Activated CD4-positive, alpha-beta T cell treated with anti-CD3 and anti-CD28 coated beads, Interleukin-2, amount 10 ng/mL, durations not matched to agents 7 days and 5 days (primary cell): ENCODE measurements at regions not wholly inside any gene's neighbourhood (a gene's known extent, or its start where the extent isn't known, plus 50 kb on each side); places are given as distances from the start of the nearest gene placed in this dataset.

Experiments
- CTCF ChIA-PET: fragments of 350-600 bp; sonication (Branson Sonifier 250); formaldehyde crosslinking; loops from one replicate; lab custom pipeline; 2021; ENCODE audit warnings: antibody characterized with exemption; lab: Charles Lee
- POLR2A ChIA-PET: fragments of 350-600 bp; sonication (Branson Sonifier 250); formaldehyde crosslinking; loops from one replicate; lab custom pipeline; 2021; ENCODE audit warnings: antibody characterized with exemption; lab: Charles Lee
- DNase-seq: peaks from one replicate; pipeline ENCODE4 v3.0.0-alpha.2; 2020
- H3K27ac Mint-ChIP-seq: one replicate; pipeline ENCODE4 v1.8.0; 2021; ENCODE audit warnings: mild to moderate bottlenecking, moderate library complexity, mixed read lengths
- H3K27me3 Mint-ChIP-seq: one replicate; pipeline ENCODE4 v1.8.0; 2021; ENCODE audit warnings: mixed read lengths
- H3K36me3 Mint-ChIP-seq: one replicate; pipeline ENCODE4 v1.8.0; 2021; ENCODE audit warnings: low read depth, mixed read lengths
- H3K4me1 Mint-ChIP-seq: one replicate; pipeline ENCODE4 v1.8.0; 2021; ENCODE audit warnings: mixed read lengths
- H3K4me3 Mint-ChIP-seq: one replicate; pipeline ENCODE4 v1.8.0; 2021; ENCODE audit warnings: mild to moderate bottlenecking, moderate library complexity, mixed read lengths
- H3K9me3 Mint-ChIP-seq: one replicate; pipeline ENCODE4 v1.8.0; 2021; ENCODE audit warnings: mixed read lengths

DNA sequence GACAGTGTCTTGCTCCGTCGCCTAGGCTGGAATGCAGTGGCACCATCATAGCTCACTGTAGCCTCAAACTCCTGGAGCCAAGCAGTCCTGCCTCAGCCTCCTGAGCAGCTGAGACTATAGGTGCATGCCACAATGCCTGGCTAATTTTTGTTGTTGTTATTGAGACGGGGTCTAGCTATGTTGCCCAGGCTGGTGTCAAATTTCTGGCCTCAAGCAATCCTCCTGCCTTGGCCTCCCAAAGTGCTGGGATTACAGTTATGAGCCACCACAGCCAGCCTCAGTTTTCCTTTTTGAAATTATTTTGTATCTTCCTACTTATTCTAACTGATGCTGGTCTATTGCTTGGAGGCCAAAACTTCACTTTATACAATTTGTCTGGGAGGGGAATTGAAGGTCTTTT is 436.1 kb downstream of the UTRN start:
- Mint-ChIP-seq H3K4me3 (no peak overlapping the region), H3K4me1 (peaks cover 18% of the 10 kb centered on the region), H3K27ac (no peak overlapping the region), H3K36me3 (peaks cover 33% of the 10 kb centered on the region), H3K9me3 (no peaks in the 10 kb centered on the region), H3K27me3 (no peaks in the 10 kb centered on the region)
- ChIA-PET CTCF (no interaction called here), POLR2A (no interaction called here)
- no peak for DNase-seq

DNA sequence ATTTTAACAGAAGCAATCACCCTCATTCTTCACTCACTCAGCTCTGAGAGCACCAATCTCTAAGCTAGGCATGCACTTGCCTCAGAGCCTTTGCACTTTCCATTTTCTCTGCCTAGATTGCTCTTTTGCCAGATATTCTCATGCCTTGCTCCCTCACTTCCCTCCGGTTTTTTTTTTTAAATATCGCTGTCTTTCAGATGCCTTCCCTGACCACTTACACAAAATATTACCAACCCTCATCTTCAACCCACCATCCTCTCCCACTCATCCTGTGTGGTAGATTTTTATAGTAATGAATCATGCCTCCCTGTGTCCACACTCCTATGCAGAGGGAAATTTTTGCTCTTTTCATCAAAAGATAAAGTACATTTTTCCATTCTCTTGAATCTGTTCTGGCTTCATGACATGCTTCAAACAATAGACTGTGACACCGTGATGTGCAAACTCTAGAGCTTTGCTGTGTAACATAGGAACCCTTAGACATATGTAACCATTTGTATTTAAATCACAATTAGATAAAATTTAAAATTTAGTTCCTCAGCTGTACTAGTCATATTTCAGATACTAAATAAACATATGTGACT is 437.1 kb downstream of the UTRN start:
- H3K27ac Mint-ChIP-seq = no peak overlapping the region
- peaks cover 33% of the 10 kb centered on the region for H3K36me3 Mint-ChIP-seq
- no peaks in the 10 kb centered on the region for H3K27me3 Mint-ChIP-seq
- ChIA-PET POLR2A (no interaction called here), CTCF (no interaction called here)
- DNase-seq = no peak
- no peaks in the 10 kb centered on the region for H3K9me3 Mint-ChIP-seq
- no peak overlapping the region for H3K4me3 Mint-ChIP-seq
- peaks cover 25% of the 10 kb centered on the region for H3K4me1 Mint-ChIP-seq

DNA sequence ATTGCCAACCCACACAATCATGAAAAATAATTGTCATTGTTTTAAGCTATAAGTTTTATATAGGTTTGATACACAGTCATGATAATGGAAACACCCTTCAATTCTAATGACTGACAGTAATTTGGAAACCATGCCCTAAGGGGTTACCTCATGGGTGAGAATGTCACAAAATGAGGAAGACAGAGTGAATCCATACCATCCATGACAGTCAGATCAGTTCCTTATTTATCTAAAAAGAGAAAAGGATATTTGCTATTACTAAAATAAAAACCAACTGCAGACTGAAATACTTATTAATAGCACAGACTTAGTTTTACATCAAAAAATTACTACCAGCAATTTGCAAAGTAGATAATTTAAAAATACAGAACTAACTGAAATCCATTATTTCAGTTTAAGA is 437.8 kb downstream of the UTRN start:
- no peaks in the 10 kb centered on the region for H3K9me3 Mint-ChIP-seq
- no peak overlapping the region for H3K27ac Mint-ChIP-seq
- no peaks in the 10 kb centered on the region for H3K27me3 Mint-ChIP-seq
- POLR2A ChIA-PET = no interaction called here
- no peak for DNase-seq
- H3K36me3 Mint-ChIP-seq = peaks cover 32% of the 10 kb centered on the region
- CTCF ChIA-PET = no interaction called here
- H3K4me3 Mint-ChIP-seq = no peak overlapping the region
- H3K4me1 Mint-ChIP-seq = peaks cover 25% of the 10 kb centered on the region

DNA sequence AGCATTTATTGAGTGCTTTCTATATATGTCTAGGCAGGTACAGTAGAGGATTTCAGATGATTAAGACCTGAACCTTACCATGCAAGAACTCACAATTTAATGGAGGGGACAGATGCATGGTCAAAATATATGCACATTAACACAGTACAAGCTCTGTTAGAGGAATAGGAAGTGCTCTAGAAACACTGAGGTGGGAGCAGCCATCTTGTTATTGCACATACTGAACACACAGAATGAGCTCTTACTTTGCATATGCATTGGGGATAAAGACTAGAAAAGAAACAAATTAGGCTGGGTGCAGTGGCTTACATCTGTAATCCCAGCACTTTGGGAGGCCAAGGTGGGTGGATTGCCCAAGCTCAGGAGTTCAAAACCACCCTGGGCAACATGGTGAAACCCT is 438.3 kb downstream of the UTRN start:
- Mint-ChIP-seq H3K27me3 (no peaks in the 10 kb centered on the region), H3K27ac (no peak overlapping the region), H3K9me3 (no peaks in the 10 kb centered on the region), H3K4me3 (no peak overlapping the region), H3K36me3 (peaks cover 31% of the 10 kb centered on the region), H3K4me1 (peaks cover 25% of the 10 kb centered on the region)
- DNase-seq = no peak
- ChIA-PET POLR2A (no interaction called here), CTCF (no interaction called here)

DNA sequence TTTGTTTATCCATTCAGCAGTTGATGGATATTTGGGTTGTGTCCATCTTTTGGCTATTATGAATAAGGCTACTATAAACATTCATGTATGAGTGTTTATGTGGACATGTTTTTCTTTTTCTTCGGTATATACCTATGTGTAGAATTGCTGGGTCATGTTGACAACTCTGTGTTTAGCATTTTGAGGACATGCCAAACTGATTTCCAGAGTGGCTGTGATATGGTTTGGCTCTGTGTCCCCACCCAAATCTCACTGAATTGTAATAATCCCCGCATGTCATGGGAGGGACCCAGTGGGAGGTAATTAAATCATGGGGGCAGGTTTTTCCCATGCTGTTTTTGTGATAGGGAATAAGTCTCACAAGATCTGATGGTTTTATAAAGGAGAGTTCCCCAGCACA is 439.7 kb downstream of the UTRN start:
- Mint-ChIP-seq H3K27ac (no peak overlapping the region), H3K4me1 (peaks cover 33% of the 10 kb centered on the region), H3K4me3 (no peak overlapping the region), H3K9me3 (no peaks in the 10 kb centered on the region), H3K27me3 (no peaks in the 10 kb centered on the region), H3K36me3 (peaks cover 26% of the 10 kb centered on the region)
- ChIA-PET CTCF (no interaction called here), POLR2A (no interaction called here)
- DNase-seq = no peak

DNA sequence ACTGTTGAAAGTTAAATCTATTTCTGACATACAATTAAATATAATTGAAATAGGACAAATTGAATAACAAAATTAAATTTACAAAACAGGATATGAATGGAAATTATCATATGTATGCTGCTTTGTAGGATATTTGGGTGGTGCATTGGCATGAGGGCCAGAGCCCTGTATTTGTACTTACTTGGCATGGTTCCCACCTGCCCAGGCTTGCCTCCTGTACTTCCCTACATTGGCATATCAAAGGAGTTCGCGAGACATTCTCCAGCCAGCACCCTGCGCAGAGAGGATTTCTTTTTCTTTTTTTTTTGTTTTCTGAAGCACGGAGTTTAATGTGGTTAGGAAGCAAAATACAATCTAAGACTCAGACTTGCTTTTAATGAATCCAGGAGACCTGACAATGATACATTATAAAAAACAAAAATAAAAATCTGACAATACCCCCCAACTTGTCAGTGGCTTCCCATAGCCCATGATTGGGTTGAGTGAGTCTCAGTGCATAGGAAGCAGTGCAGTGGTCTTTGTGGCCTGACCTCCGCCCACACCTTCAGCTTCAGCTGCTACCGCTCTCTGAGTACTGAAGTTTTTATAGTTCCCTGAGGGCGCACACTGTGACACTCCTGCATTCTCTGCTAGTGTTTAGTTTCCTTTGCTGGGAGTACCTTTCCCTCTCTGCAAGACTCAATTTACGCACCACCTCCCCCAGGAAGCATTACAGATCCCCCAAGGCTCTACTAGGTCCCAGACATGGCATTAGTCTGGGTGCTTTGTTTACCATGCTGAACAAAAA is 440.8 kb downstream of the UTRN start:
- DNase-seq = peak; percentile 14
- Mint-ChIP-seq H3K27ac (peak overlapping the region; percentile 9), H3K4me1 (peaks cover 36% of the 10 kb centered on the region), H3K9me3 (no peaks in the 10 kb centered on the region), H3K4me3 (no peak overlapping the region), H3K27me3 (no peaks in the 10 kb centered on the region), H3K36me3 (peaks cover 26% of the 10 kb centered on the region)
- CTCF ChIA-PET = no interaction called here
- POLR2A ChIA-PET = no interaction called here

DNA sequence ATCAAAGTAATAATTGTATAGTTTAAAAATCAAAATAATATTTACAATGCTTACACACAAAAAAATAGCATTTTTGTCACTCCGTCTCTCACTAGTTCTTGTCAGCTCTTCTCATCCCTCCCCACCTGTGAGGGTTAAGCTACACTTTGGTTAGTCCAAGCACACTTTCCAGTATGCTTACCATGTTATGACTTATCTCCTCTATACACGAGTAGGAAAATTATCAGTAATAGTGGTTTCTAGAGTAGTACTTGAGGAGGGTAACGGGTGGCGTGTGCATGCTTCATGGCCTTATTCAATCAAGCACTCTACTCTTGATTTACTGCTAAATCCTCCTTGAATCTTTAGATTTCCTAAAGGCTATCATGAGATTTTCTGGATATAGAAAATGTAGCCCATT is 443.7 kb downstream of the UTRN start:
- CTCF ChIA-PET = interaction anchor here (1.2 kb wide), 1 partner anchor 15 kb away, joined by 3 read pairs; no protein-coding TSS in a partner anchor
- Mint-ChIP-seq H3K27ac (no peak overlapping the region), H3K4me1 (peaks cover 36% of the 10 kb centered on the region)

DNA sequence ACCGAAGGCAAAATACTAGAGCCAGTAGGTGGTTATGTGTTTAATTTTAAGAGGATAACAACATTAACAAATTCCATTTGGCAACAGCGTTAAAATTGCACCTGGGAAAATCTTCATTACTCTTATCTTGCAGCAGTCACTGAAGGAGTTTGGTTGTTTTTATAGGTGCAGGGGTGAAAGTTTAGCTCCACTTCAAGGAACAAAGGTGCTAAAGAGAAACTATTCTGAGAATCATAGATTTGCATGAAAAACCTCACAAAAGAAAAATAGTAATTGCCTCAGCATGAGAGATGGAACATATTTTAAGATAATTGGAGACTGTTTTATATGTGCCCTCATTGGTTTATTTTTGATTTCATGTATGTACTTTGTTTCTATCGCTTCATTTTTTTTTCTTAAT is 444.4 kb downstream of the UTRN start:
- ChIA-PET POLR2A (no interaction called here), CTCF (interaction anchor here (1.2 kb wide), 1 partner anchor 14 kb away, joined by 3 read pairs; no protein-coding TSS in a partner anchor)
- Mint-ChIP-seq H3K27ac (no peak overlapping the region), H3K4me3 (no peak overlapping the region), H3K36me3 (peaks cover 42% of the 10 kb centered on the region), H3K9me3 (no peaks in the 10 kb centered on the region), H3K27me3 (no peaks in the 10 kb centered on the region), H3K4me1 (peaks cover 36% of the 10 kb centered on the region)
- DNase-seq = no peak

More for the DNA sequence above, 443.7 kb downstream of the UTRN start:
- DNase-seq = no peak
- Mint-ChIP-seq H3K9me3 (no peaks in the 10 kb centered on the region), H3K4me3 (no peak overlapping the region), H3K27me3 (no peaks in the 10 kb centered on the region), H3K36me3 (peaks cover 36% of the 10 kb centered on the region)
- POLR2A ChIA-PET = no interaction called here

DNA sequence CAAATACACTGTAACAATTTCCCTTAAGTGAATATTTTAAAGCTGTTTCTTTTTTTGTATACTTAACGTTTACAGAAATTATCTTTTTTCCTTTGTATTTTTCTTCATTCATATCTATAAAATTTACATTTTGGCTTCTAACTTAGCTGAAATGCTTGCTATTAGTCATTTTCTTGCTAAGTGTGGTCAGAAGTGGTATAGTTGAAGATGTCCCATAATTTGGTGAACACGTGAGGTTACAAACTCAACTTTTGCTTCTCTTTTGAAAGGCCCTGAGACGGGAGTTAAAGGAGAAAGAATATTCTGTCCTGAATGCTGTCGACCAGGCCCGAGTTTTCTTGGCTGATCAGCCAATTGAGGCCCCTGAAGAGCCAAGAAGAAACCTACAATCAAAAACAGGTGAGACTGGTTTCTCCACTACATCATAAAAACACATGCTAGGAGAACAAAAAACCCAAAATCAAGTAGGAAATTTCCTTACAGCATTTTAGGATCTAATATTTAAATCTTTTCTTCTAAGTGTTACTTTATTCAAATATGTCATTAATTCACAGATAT is 445.0 kb downstream of the UTRN start:
- peaks cover 32% of the 10 kb centered on the region for H3K4me1 Mint-ChIP-seq
- H3K4me3 Mint-ChIP-seq = no peak overlapping the region
- H3K27me3 Mint-ChIP-seq = no peaks in the 10 kb centered on the region
- ChIA-PET POLR2A (no interaction called here), CTCF (interaction anchor here (1.2 kb wide), 1 partner anchor 13 kb away, joined by 3 read pairs; no protein-coding TSS in a partner anchor)
- DNase-seq = no peak
- peaks cover 43% of the 10 kb centered on the region for H3K36me3 Mint-ChIP-seq
- no peaks in the 10 kb centered on the region for H3K9me3 Mint-ChIP-seq
- H3K27ac Mint-ChIP-seq = no peak overlapping the region

DNA sequence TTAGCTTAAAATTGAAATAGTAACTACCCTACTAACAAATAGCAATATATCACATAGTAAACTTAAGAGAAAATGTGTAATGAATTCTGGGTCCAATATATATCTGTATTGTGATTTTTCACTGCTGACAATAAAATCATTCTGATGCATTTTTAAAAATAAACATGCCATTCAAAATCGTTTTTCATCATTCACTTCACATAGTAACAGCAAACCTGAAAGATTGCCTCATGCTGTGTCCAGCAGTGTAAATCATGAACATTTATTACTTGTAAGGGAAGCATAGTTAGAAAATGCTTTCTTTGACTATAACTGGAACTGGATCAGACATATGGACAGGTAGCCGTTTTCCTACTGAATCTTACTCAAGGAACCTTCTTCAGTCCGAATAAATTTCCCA is 446.1 kb downstream of the UTRN start:
- H3K27ac Mint-ChIP-seq = no peak overlapping the region
- peaks cover 46% of the 10 kb centered on the region for H3K36me3 Mint-ChIP-seq
- no peak overlapping the region for H3K4me3 Mint-ChIP-seq
- ChIA-PET CTCF (no interaction called here), POLR2A (no interaction called here)
- H3K4me1 Mint-ChIP-seq = peaks cover 22% of the 10 kb centered on the region
- no peaks in the 10 kb centered on the region for H3K27me3 Mint-ChIP-seq
- H3K9me3 Mint-ChIP-seq = no peaks in the 10 kb centered on the region
- no peak for DNase-seq

DNA sequence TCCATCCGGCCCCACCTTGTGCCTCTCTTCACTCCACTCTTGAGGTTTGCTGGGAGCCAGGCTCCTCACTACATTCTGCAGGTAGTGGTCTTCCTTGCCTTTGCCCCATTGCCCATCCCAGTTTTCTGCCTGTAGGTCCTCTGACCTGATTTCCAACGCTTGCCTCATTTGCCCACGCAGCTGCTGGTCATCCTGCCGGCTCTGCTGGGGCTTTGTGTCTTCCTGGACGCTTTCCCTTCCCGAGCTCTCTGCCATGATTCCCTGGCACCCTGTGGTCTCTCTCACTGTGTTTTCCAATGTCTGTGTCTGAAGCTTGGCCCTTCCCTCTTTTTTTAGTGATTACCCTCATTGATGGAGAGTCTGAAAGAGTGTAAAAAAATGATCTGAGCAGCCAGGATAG is 451.6 kb downstream of the UTRN start:
- H3K27ac Mint-ChIP-seq = no peak overlapping the region
- H3K36me3 Mint-ChIP-seq = peaks cover 43% of the 10 kb centered on the region
- ChIA-PET POLR2A (no interaction called here), CTCF (no interaction called here)
- DNase-seq = no peak
- no peak overlapping the region for H3K4me3 Mint-ChIP-seq
- H3K27me3 Mint-ChIP-seq = no peaks in the 10 kb centered on the region
- H3K9me3 Mint-ChIP-seq = no peaks in the 10 kb centered on the region
- H3K4me1 Mint-ChIP-seq = no peaks in the 10 kb centered on the region

DNA sequence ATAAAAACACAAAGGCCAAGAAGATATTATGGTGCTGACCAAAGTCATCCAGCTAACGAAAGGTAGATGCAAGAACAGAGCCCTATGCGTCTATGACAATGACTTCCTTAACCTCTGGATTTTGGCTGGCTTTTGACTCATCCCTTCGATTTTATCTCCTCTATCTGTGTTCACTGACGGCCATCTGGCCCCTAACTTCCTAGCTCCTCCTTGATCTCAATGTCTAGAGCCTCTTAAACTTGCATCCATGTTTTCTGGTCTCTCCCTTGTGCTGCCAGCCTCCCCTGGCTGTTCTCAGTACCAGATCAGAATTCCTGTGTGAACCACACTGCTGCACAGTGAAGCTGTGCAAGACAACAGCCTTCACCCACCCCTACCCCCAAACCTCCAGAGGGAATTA is 452.9 kb downstream of the UTRN start:
- Mint-ChIP-seq H3K9me3 (no peaks in the 10 kb centered on the region), H3K4me1 (no peaks in the 10 kb centered on the region), H3K27me3 (no peaks in the 10 kb centered on the region), H3K4me3 (no peak overlapping the region), H3K27ac (no peak overlapping the region), H3K36me3 (peaks cover 36% of the 10 kb centered on the region)
- DNase-seq = no peak
- CTCF ChIA-PET = interaction anchor here (1.2 kb wide), 1 partner anchor 12 kb away, joined by 4 read pairs; no protein-coding TSS in a partner anchor
- POLR2A ChIA-PET = interaction anchor here (0.5 kb wide), 1 partner anchor 469 kb away, joined by 4 read pairs; no protein-coding TSS in a partner anchor

DNA sequence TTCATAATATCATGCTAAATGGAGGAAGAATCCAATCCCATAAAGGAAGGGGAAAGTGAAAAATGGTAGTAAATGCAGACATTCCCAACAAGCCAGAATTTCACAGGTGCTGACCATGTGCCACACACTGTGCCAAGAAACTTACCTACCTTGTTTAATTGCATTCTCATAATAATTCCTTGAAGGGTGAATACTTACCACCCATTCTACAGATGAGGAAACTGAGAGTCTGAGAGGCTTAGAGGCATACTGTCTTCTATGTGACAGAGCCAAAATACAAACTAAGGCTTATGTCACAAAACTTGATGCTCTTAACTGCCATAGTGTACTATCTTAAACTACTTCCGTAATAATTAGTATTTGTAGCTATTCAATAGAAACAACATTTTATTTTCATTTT is 454.7 kb downstream of the UTRN start:
- Mint-ChIP-seq H3K4me1 (no peaks in the 10 kb centered on the region), H3K36me3 (peaks cover 21% of the 10 kb centered on the region), H3K9me3 (no peaks in the 10 kb centered on the region), H3K27me3 (no peaks in the 10 kb centered on the region), H3K4me3 (no peak overlapping the region), H3K27ac (no peak overlapping the region)
- ChIA-PET CTCF (interaction anchor here (1.3 kb wide), 1 partner anchor 11 kb away, joined by 3 read pairs; no protein-coding TSS in a partner anchor), POLR2A (no interaction called here)
- DNase-seq = no peak
